ENCODE measurements at regions not wholly inside any gene's neighbourhood (a gene's known extent, or its start where the extent isn't known, plus 50 kb on each side); places are given as distances from the start of the nearest gene placed in this dataset.

GRCh38 chr5:56567278-56567677 lies 248.1 kb upstream of the MAP3K1 start:
- Histone ChIP-seq H3K9me3 (no peaks in the 10 kb centered on the region), H3K36me3 (no peaks in the 10 kb centered on the region), H3K27ac (peak overlapping the region in 2 of 4 donors; percentile 24 to 77), H3K4me3 (no peak overlapping the region), H3K27me3 (no peaks in the 10 kb centered on the region), H3K4me1 (peaks cover 0 to 7% (median 2%) of the 10 kb centered on the region in 4 donors)
- TF ChIP-seq CTCF (IDR thresholded peaks at IDR 0.05) (no peak), POLR2A (IDR thresholded peaks at IDR 0.05) (no peak)
- DNase-seq: no peak

- H3K27ac ChIP-seq: peak overlapping the region in 2 of 4 donors; percentile 24 to 77
- H3K9me3 ChIP-seq: no peaks in the 10 kb centered on the region
- H3K36me3 ChIP-seq: no peaks in the 10 kb centered on the region
- TF ChIP-seq CTCF (IDR thresholded peaks at IDR 0.05) (no peak), POLR2A (IDR thresholded peaks at IDR 0.05) (no peak)
- H3K27me3 ChIP-seq: no peaks in the 10 kb centered on the region
- H3K4me1 ChIP-seq: peaks cover 0 to 7% (median 2%) of the 10 kb centered on the region in 4 donors
- H3K4me3 ChIP-seq: no peak overlapping the region
- peak in 1 of 3 donors; percentile 52 for DNase-seq
Measured at GRCh38 chr5:56566374-56567249, 248.7 kb upstream of the MAP3K1 start.

- Histone ChIP-seq H3K4me1 (peaks cover 0 to 7% (median 2%) of the 10 kb centered on the region in 4 donors), H3K36me3 (no peaks in the 10 kb centered on the region), H3K9me3 (no peaks in the 10 kb centered on the region), H3K4me3 (no peak overlapping the region), H3K27me3 (no peaks in the 10 kb centered on the region), H3K27ac (peak overlapping the region in 2 of 4 donors; percentile 46 to 54)
- DNase-seq: peak in 1 of 3 donors; percentile 56
- no peak for TF ChIP-seq CTCF (IDR thresholded peaks at IDR 0.05)
- TF ChIP-seq POLR2A (IDR thresholded peaks at IDR 0.05): no peak
Measured at GRCh38 chr5:56565644-56566043, 249.7 kb upstream of the MAP3K1 start.

- H3K4me3 ChIP-seq: no peak overlapping the region
- no peaks in the 10 kb centered on the region for H3K36me3 ChIP-seq
- no peaks in the 10 kb centered on the region for H3K27me3 ChIP-seq
- DNase-seq: no peak
- peak overlapping the region in 1 of 4 donors; percentile 46 for H3K27ac ChIP-seq
- TF ChIP-seq CTCF (IDR thresholded peaks at IDR 0.05) (no peak), POLR2A (IDR thresholded peaks at IDR 0.05) (no peak)
- H3K9me3 ChIP-seq: no peaks in the 10 kb centered on the region
- peaks cover 0 to 7% (median 2%) of the 10 kb centered on the region in 4 donors for H3K4me1 ChIP-seq
Measured at GRCh38 chr5:56565283-56565615, 250.1 kb upstream of the MAP3K1 start.

GRCh38 chr5:56564541-56565282 lies 250.6 kb upstream of the MAP3K1 start:
- peaks cover 0 to 7% (median 2%) of the 10 kb centered on the region in 4 donors for H3K4me1 ChIP-seq
- no peaks in the 10 kb centered on the region for H3K27me3 ChIP-seq
- TF ChIP-seq POLR2A (IDR thresholded peaks at IDR 0.05) (no peak), CTCF (IDR thresholded peaks at IDR 0.05) (no peak)
- no peak for DNase-seq
- H3K9me3 ChIP-seq: no peaks in the 10 kb centered on the region
- H3K36me3 ChIP-seq: no peaks in the 10 kb centered on the region
- H3K27ac ChIP-seq: peak overlapping the region in 1 of 4 donors; percentile 46
- H3K4me3 ChIP-seq: no peak overlapping the region
